NCI-H1105 treated with DMSO at 0.1 percent for 48 hours (cell line): ENCODE measurements at regions not wholly inside any gene's neighbourhood (a gene's known extent, or its start where the extent isn't known, plus 50 kb on each side); places are given as distances from the start of the nearest gene placed in this dataset.

Source experiments
- DNase-seq: peaks from one replicate; lab custom pipeline; 2025; lab: John Stamatoyannopoulos, UW

GRCh38 chr6:163951326-163951725 is 536.8 kb downstream of the QKI start:
- DNase-seq, result no peak

GRCh38 chr6:163950159-163950558 is 535.6 kb downstream of the QKI start:
- DNase-seq, result no peak

DNA sequence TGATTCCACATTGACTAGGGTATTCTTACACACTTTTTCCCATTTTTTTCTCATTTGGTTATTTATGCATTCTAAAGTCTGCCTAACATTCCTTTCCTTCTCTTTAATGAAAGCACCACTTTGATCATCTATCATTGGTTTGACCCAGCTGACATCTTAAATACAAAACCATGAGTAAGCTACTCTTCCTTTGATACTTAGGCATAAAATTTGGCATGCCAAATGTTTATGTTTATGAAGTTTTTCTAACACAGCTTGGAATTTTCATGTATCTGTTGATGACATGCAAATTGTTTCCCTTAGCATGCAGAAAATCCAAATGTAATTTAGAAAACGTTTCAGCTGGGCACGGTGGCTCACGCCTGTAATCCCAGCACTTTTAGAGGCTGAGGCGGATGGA is 534.9 kb downstream of the QKI start:
- DNase-seq, result no peak

DNA sequence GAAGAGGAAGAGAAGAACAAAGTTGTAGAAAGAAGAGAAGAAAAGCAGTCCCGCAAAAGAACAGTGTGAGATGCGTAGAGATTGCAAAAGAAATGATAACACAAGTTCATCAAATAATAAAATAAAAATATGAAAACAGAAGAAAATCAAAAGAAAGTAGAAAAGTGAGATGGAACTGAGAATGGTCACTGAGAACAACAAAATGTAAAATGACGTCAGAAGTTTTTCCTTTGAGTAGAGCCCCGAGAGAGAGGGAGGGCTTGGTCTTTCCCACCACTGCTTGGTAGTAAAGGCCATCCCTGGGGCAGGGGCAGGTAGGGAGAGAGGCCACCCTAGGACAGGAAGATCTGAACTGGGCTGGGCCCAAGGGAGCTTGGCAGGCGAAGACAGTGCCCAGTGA is 533.7 kb downstream of the QKI start:
- DNase-seq, result no peak

GRCh38 chr6:163947276-163947675 is 532.8 kb downstream of the QKI start:
- DNase-seq, result no peak

- no peak for DNase-seq
These were observed 531.9 kb downstream of the QKI start for GRCh38 chr6:163946437-163946836.

DNA sequence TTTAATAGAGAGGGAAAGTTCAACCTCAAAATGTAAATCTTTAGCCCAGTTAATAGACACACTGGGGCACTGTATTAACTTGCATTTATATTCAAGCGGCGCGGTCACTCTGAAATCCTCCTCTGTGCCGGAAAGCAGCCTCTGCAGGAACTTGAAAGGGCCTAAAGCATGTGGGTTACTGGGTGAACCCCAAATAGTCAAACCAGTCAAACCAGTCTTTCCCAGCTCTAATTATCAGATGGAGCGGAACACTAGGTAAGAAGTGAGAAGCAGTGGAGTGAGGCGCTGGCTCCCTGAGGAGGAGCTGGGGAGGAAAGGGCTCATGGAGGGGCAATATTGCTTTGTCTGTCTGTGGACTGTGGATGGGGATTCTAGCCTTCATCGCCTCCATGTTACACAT is 531.3 kb downstream of the QKI start:
- no peak for DNase-seq

GRCh38 chr6:163944897-163945296 is 530.4 kb downstream of the QKI start:
- DNase-seq, result peak; percentile 14

GRCh38 chr6:163943607-163944385 is 529.3 kb downstream of the QKI start:
- DNase-seq, result no peak

DNA sequence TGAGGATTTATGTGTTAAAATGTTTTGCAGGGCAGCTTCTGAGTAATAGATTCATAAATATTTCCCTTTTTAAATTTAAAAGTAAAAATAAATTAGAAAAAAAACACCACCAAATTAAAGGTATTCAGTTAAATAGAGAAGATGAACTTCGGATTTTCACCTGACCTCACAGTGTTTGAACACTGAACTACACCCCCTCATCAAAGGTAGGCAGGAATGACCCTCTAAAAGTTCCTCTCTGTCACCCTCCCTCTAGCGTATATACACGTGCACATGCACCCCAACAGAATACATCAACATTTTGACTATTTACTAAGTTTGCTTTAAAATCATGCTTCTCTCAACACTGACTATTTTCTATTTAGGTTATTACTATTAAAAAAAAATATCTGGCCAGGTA is 528.3 kb downstream of the QKI start:
- DNase-seq, result no peak

- DNase-seq, result no peak
These were observed 527.1 kb downstream of the QKI start for GRCh38 chr6:163941624-163941976.

GRCh38 chr6:163940705-163941623 is 526.4 kb downstream of the QKI start:
- DNase-seq, result no peak

DNA sequence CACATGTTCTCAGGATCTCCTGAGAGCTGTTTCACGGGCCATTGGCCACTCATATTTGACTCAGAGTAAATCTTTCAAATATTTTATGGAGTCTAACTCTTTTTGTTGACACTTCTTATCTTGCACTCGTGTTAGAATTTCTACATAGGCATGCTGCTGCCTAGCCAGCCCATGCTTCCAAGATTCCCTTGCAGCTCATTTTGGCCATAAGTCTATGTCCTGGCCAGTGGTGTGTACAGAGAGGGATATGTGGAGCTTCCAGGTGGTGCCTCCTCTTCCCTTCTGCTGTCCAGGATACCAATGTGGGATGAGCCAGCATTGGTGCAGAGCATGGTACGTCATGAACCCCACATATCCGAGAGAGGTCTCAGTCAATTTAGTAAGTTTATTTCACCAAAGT is 522.6 kb downstream of the QKI start:
- no peak for DNase-seq

GRCh38 chr6:163935158-163935762 is 520.7 kb downstream of the QKI start:
- no peak for DNase-seq

DNA sequence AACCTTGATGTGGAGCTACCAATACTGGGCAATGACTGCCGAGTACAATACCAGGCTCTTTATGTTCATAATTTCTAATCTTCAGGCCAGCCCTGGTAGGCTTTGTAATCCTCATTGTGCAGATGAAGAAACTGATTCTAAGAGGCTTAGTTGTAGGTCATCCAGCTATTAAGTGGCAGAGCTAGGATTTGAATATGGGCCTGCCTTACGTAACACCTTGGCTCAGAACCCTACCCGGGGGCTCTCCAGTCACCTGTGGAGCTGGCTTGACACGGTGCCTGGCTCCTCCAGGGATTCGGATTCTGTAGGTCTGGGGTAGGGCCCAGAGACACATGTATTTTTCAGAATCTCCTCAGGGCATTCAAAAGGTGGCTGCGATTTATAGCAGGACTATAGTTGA is 515.5 kb downstream of the QKI start:
- DNase-seq, result no peak

GRCh38 chr6:163929538-163929937 is 515.0 kb downstream of the QKI start:
- DNase-seq, result no peak

GRCh38 chr6:163926642-163927041 is 512.1 kb downstream of the QKI start:
- DNase-seq, result no peak

- DNase-seq, result no peak
These were observed 511.3 kb downstream of the QKI start for GRCh38 chr6:163925839-163926238.

DNA sequence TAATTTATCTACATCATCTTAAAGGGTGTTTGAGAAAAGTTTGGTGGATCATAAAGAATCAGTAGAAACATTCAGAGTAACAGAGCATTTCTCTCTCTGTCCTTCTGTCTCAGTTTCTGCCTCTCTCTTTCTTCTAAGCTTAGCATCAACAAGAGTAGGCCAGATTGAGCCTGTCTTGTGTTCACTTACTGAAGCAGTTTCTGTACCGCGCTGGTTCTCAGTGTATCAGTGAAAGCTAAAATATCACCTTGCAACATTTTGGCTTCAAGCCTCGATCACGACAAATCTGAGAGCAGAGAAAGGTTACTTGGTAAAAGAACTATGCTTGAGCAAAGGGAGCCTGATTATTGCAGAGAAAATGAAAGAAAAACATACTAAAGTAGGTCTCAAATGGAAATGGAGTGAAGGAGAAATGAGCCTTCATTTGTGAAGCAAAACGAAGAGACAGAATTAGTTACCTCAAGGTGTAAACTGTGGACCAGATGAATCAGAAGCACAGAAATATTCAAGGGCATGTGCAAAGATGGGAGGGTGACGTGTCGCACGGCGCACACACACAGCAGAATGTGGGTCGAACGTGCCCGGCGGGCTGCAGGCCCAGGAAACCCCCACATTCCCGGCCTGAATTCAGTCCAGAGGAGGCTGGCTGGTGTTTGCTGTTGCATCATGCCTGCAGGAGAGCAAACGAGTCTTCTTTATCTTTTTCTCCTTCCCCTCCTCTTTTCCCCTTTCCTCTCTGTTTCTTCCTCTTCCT is 509.3 kb downstream of the QKI start:
- DNase-seq, result no peak

- no peak for DNase-seq
These were observed 508.0 kb downstream of the QKI start for GRCh38 chr6:163922562-163922961.

DNA sequence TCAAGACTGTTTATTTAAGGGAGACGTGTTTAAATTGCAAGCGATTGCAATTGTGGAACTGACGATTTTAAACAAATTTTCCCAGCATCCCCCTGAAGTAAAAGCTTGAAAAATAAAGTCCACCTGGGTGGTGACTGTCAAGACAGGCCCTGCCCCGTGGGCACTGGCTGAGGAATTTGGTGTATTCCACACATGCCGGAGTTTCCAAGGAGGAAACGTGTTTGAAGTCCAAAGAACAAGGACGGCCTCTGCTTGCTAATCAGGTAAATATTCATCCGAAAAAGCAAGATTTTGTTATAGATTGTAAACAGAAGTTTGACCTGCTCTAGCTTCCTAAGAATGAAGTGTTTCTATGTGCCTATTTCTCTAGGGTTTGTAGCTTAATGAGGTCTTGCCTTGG is 505.1 kb downstream of the QKI start:
- DNase-seq, result no peak
